Small intestine (tissue), 7 donors: ENCODE measurements at regions not wholly inside any gene's neighbourhood (a gene's known extent, or its start where the extent isn't known, plus 50 kb on each side); places are given as distances from the start of the nearest gene placed in this dataset.

Experiments
- DNase-seq, 2 donors: peaks; one replicate each; pipeline versions ENCODE4 v3.0.0 to v3.0.0-alpha.2; 2013
- FAIRE-seq: peaks from 2 replicates; lab custom pipeline; 2012; peaks lifted over from hg19 to GRCh38; lab: Jason Lieb, UNC
- H3K27ac ChIP-seq, 3 donors: one replicate each; pipeline ENCODE4 v1.5.1; 2013; ENCODE audit warnings: low read length in 2 of 3, mild to moderate bottlenecking in 2 of 3, control low read depth in 1 of 3, inconsistent platforms in 1 of 3, low read depth in 1 of 3, moderate library complexity in 1 of 3
- H3K27me3 ChIP-seq, 3 donors: one replicate each; pipeline ENCODE4 v1.6.1; 2013; ENCODE audit warnings: low read length in 3 of 3, inconsistent platforms in 1 of 3; ENCODE audit not compliant: control insufficient read depth in 3 of 3, insufficient read depth in 3 of 3
- H3K36me3 ChIP-seq, 3 donors: one replicate each; pipeline ENCODE4 v1.6.1; 2013; ENCODE audit warnings: low read length in 3 of 3, inconsistent platforms in 1 of 3, low read depth in 1 of 3, mild to moderate bottlenecking in 1 of 3, moderate library complexity in 1 of 3; ENCODE audit not compliant: control insufficient read depth in 3 of 3, insufficient read depth in 2 of 3
- H3K4me1 ChIP-seq, 3 donors: one replicate each; pipeline ENCODE4 v1.6.1; 2013; ENCODE audit warnings: low read length in 2 of 3, inconsistent platforms in 1 of 3, low read depth in 1 of 3, mild to moderate bottlenecking in 1 of 3, moderate library complexity in 1 of 3; ENCODE audit not compliant: control insufficient read depth in 3 of 3, insufficient read depth in 2 of 3
- H3K4me3 ChIP-seq, 3 donors: one replicate each; pipeline ENCODE4 v1.5.1; 2013; ENCODE audit warnings: low read length in 3 of 3, control low read depth in 1 of 3, inconsistent platforms in 1 of 3, low read depth in 1 of 3, mild to moderate bottlenecking in 1 of 3, moderate library complexity in 1 of 3
- H3K9me3 ChIP-seq, 2 donors: one replicate each; pipeline ENCODE4 v1.6.1; 2013; ENCODE audit warnings: low read depth in 1 of 2, low read length in 1 of 2; ENCODE audit not compliant: control insufficient read depth in 2 of 2, insufficient read depth in 1 of 2
- WGBS, 3 donors: extraction: QIAGEN DNeasy Blood & Tissue Kit; methylation state at CpG; one replicate each; pipeline ENCODE4 v1.1.7; 2013; 5-methylcytosine and 5-hydroxymethylcytosine counted together
- donor health status: healthy with polysubstance abuse.
- donor health status: control.
- donor health status: control.
- donor health status: Bipolar disorder and iron deficiency.
- donor health status: healthy.

- WGBS, 3 donors = 77 to 89% (median 89%) methylated on average over 3 of the region's 3 CpGs
- Histone ChIP-seq H3K36me3 (no peaks in the 10 kb centered on the region), H3K27me3 (no peaks in the 10 kb centered on the region), H3K4me3 (no peak overlapping the region), H3K27ac (no peak overlapping the region), H3K4me1 (no peaks in the 10 kb centered on the region), H3K9me3 (peaks cover 0 to 2% of the 10 kb centered on the region in 2 donors)
- no peak for DNase-seq
- FAIRE-seq = no peak
Measured at GRCh38 chr6:113181164-113181563, 676.0 kb upstream of the MARCKS start.

GRCh38 chr6:113182370-113183141 is 674.6 kb upstream of the MARCKS start:
- DNase-seq = no peak
- WGBS, 3 donors = 63 to 77% (median 68%) methylated on average over 3 of the region's 3 CpGs
- FAIRE-seq = no peak
- no peaks in the 10 kb centered on the region for H3K27me3 ChIP-seq
- no peak overlapping the region for H3K4me3 ChIP-seq
- H3K4me1 ChIP-seq = no peaks in the 10 kb centered on the region
- peaks cover 0 to 2% of the 10 kb centered on the region in 2 donors for H3K9me3 ChIP-seq
- no peaks in the 10 kb centered on the region for H3K36me3 ChIP-seq
- H3K27ac ChIP-seq = no peak overlapping the region

- WGBS, 3 donors = 76 to 83% (median 82%) methylated on average over 3 of the region's 3 CpGs
- Histone ChIP-seq H3K27ac (no peak overlapping the region), H3K4me1 (no peaks in the 10 kb centered on the region), H3K4me3 (no peak overlapping the region), H3K9me3 (peaks cover 0 to 2% of the 10 kb centered on the region in 2 donors), H3K27me3 (no peaks in the 10 kb centered on the region), H3K36me3 (no peaks in the 10 kb centered on the region)
- FAIRE-seq (no peak), DNase-seq (no peak)
Measured at GRCh38 chr6:113184291-113184690, 672.9 kb upstream of the MARCKS start.

- H3K4me1 ChIP-seq = no peaks in the 10 kb centered on the region
- no peak overlapping the region for H3K4me3 ChIP-seq
- WGBS, 3 donors = 56 to 75% (median 72%) methylated on average over 2 of the region's 2 CpGs
- no peak for FAIRE-seq
- H3K36me3 ChIP-seq = no peaks in the 10 kb centered on the region
- peaks cover 0 to 2% of the 10 kb centered on the region in 2 donors for H3K9me3 ChIP-seq
- DNase-seq = no peak
- no peak overlapping the region for H3K27ac ChIP-seq
- no peaks in the 10 kb centered on the region for H3K27me3 ChIP-seq
Measured at GRCh38 chr6:113184736-113185135, 672.4 kb upstream of the MARCKS start.

- no peak overlapping the region for H3K4me3 ChIP-seq
- FAIRE-seq (no peak), DNase-seq (no peak)
- no peaks in the 10 kb centered on the region for H3K36me3 ChIP-seq
- H3K27me3 ChIP-seq = no peaks in the 10 kb centered on the region
- no peak overlapping the region for H3K27ac ChIP-seq
- no peaks in the 10 kb centered on the region for H3K4me1 ChIP-seq
- peaks cover 0 to 2% of the 10 kb centered on the region in 2 donors for H3K9me3 ChIP-seq
Measured at GRCh38 chr6:113185299-113185698, 671.8 kb upstream of the MARCKS start.

GRCh38 chr6:113187661-113188060 is 669.5 kb upstream of the MARCKS start:
- H3K36me3 ChIP-seq = no peaks in the 10 kb centered on the region
- H3K27ac ChIP-seq = no peak overlapping the region
- no peak overlapping the region for H3K4me3 ChIP-seq
- peaks cover 0 to 2% of the 10 kb centered on the region in 2 donors for H3K9me3 ChIP-seq
- FAIRE-seq = no peak
- 85 to 89% (median 87%) methylated on average over 1 of the region's 1 CpG for WGBS, 3 donors
- no peaks in the 10 kb centered on the region for H3K4me1 ChIP-seq
- DNase-seq = no peak
- no peaks in the 10 kb centered on the region for H3K27me3 ChIP-seq

- no peaks in the 10 kb centered on the region for H3K36me3 ChIP-seq
- H3K4me1 ChIP-seq = no peaks in the 10 kb centered on the region
- FAIRE-seq = no peak
- peaks cover 0 to 4% of the 10 kb centered on the region in 2 donors for H3K9me3 ChIP-seq
- no peaks in the 10 kb centered on the region for H3K27me3 ChIP-seq
- H3K27ac ChIP-seq = no peak overlapping the region
- no peak overlapping the region for H3K4me3 ChIP-seq
- 75 to 80% (median 79%) methylated on average over 4 of the region's 4 CpGs for WGBS, 3 donors
- DNase-seq = peak in 1 of 2 donors; percentile 16
Measured at GRCh38 chr6:113188962-113189361, 668.2 kb upstream of the MARCKS start.

- Histone ChIP-seq H3K4me1 (no peaks in the 10 kb centered on the region), H3K36me3 (no peaks in the 10 kb centered on the region), H3K9me3 (peaks cover 0 to 3% of the 10 kb centered on the region in 2 donors), H3K4me3 (no peak overlapping the region), H3K27me3 (no peaks in the 10 kb centered on the region), H3K27ac (no peak overlapping the region)
- FAIRE-seq = no peak
- WGBS, 3 donors = 95 to 98% (median 98%) methylated on average over 2 of the region's 2 CpGs
- DNase-seq = no peak
Measured at GRCh38 chr6:113190170-113190569, 667.0 kb upstream of the MARCKS start.

- DNase-seq = no peak
- WGBS, 3 donors = 70 to 76% (median 73%) methylated on average over 2 of the region's 2 CpGs
- no peaks in the 10 kb centered on the region for H3K4me1 ChIP-seq
- H3K27ac ChIP-seq = no peak overlapping the region
- FAIRE-seq = no peak
- peaks cover 0 to 3% of the 10 kb centered on the region in 2 donors for H3K9me3 ChIP-seq
- no peaks in the 10 kb centered on the region for H3K27me3 ChIP-seq
- no peaks in the 10 kb centered on the region for H3K36me3 ChIP-seq
- H3K4me3 ChIP-seq = no peak overlapping the region
Measured at GRCh38 chr6:113194090-113194489, 663.1 kb upstream of the MARCKS start.
